ENCODE measurements at regions not wholly inside any gene's neighbourhood (a gene's known extent, or its start where the extent isn't known, plus 50 kb on each side); places are given as distances from the start of the nearest gene placed in this dataset.
A peak's percentile ranks its signal among the peaks of the same experiment; 100 is the strongest.

- no peak for TF ChIP-seq POLR2AphosphoS5 (IDR thresholded peaks at IDR 0.05; ENCODE audit: insufficient read depth in 1 of 2, low read depth in 1 of 2)
- TF ChIP-seq CTCF (IDR thresholded peaks at IDR 0.05) = peak; percentile 20 to 83 (median 52)
- TF ChIP-seq POLR2A (IDR thresholded peaks at IDR 0.05) = no peak
Observed at GRCh38 chrX:25144043-25144940, 128.5 kb upstream of the ARX start.

Measured in vagina (tissue), 2 donors.